SK-N-SH (cell line): ENCODE measurements at regions not wholly inside any gene's neighbourhood (a gene's known extent, or its start where the extent isn't known, plus 50 kb on each side); places are given as distances from the start of the nearest gene placed in this dataset.

ENCODE experiments used
- CTCF ChIA-PET: fragments of 300-600, 350-600 bp; formaldehyde crosslinking; extraction: SDS; loops from one replicate; lab custom pipeline; 2021; lab: Yijun Ruan, JAX
- POLR2A ChIA-PET: fragments of 350-600 bp; sonication (Branson Sonifier 250); formaldehyde crosslinking; extraction: SDS; loops from one replicate; lab custom pipeline; 2020; ENCODE audit warnings: antibody characterized with exemption, inconsistent platforms; lab: Yijun Ruan, JAX
- DNase-seq: peaks from one replicate; pipeline ENCODE4 v3.0.0; 2012
- H2AFZ ChIP-seq: fragments of 200-600 bp; sonication (generic); 2 replicates; pipeline ENCODE4 v1.8.1; 2016; ENCODE audit warnings: antibody characterized with exemption, mild to moderate bottlenecking, low read depth
- H3F3A ChIP-seq: fragments of 200-600 bp; sonication (generic); replicated peaks from 2 replicates; pipeline ENCODE3; 2016; ENCODE audit warnings: antibody characterized with exemption, mild to moderate bottlenecking; ENCODE audit not compliant: insufficient read depth
- H3K27ac ChIP-seq, 2 experiments: fragments of 200-500 bp in 1 of 2; fragments of 200-600 bp in 1 of 2; sonication (Bioruptor generic) in 1 of 2; sonication (generic), shearing (Covaris generic) in 1 of 2; 2 replicates each; pipeline versions ENCODE4 v1.5.1 to v1.6.1; 2014 to 2016; ENCODE audit warnings: low read depth in 2 of 2, inconsistent platforms in 1 of 2, low read length in 1 of 2, mild to moderate bottlenecking in 1 of 2, mixed read lengths in 1 of 2
- H3K27me3 ChIP-seq: fragments of 200-600 bp; sonication (generic), shearing (Covaris generic); 2 replicates; pipeline ENCODE4 v1.6.1; 2016; ENCODE audit warnings: mixed run types; ENCODE audit not compliant: insufficient read depth
- H3K36me3 ChIP-seq, 2 experiments: fragments of 200-500 bp in 1 of 2; fragments of 200-600 bp in 1 of 2; sonication (Bioruptor generic) in 1 of 2; sonication (generic) in 1 of 2; replicated peaks in 1 of 2; 2 replicates each; pipeline versions ENCODE3 to v1.5.1; 2014 to 2016; ENCODE audit warnings: low read length in 1 of 2, mild to moderate bottlenecking in 1 of 2; ENCODE audit not compliant: insufficient read depth in 2 of 2, control insufficient read depth in 1 of 2
- H3K4me1 ChIP-seq, 2 experiments: fragments of 200-500 bp in 1 of 2; fragments of 200-600 bp in 1 of 2; sonication (Bioruptor generic) in 1 of 2; sonication (generic), shearing (Covaris generic) in 1 of 2; 2 replicates each; pipeline versions ENCODE4 v1.5.1 to v1.6.1; 2014 to 2016; ENCODE audit warnings: low read depth in 1 of 2, low read length in 1 of 2, mixed run types in 1 of 2; ENCODE audit not compliant: insufficient read depth in 2 of 2, control insufficient read depth in 1 of 2
- H3K4me2 ChIP-seq: fragments of 200-600 bp; sonication (generic), shearing (Covaris generic); 2 replicates; pipeline ENCODE4 v1.6.1; 2017; ENCODE audit warnings: mixed run types
- H3K4me3 ChIP-seq, 2 experiments: fragments of 200-500 bp in 1 of 2; fragments of 200-600 bp in 1 of 2; sonication (Bioruptor generic) in 1 of 2; sonication (generic), shearing (Covaris generic) in 1 of 2; 2 replicates each; pipeline versions ENCODE4 v1.5.1 to v1.8.1; 2014 to 2016; ENCODE audit warnings: low read depth in 2 of 2, inconsistent platforms in 1 of 2, low read length in 1 of 2, mild to moderate bottlenecking in 1 of 2, mixed read lengths in 1 of 2, moderate library complexity in 1 of 2
- H3K79me2 ChIP-seq: fragments of 200-600 bp; sonication (generic); 2 replicates; pipeline ENCODE4 v1.8.1; 2017; ENCODE audit warnings: mild to moderate bottlenecking; ENCODE audit not compliant: insufficient read depth
- H3K9ac ChIP-seq: fragments of 200-600 bp; sonication (generic); 2 replicates; pipeline ENCODE4 v1.6.1; 2017; ENCODE audit warnings: mixed run types
- H3K9me2 ChIP-seq: fragments of 200-600 bp; sonication (generic); 2 replicates; pipeline ENCODE4 v1.6.1; 2017; ENCODE audit warnings: mixed run types
- H3K9me3 ChIP-seq: fragments of 200-600 bp; sonication (generic); 2 replicates; pipeline ENCODE4 v1.6.1; 2017; ENCODE audit warnings: mixed run types, mild to moderate bottlenecking, moderate library complexity
- H4K20me1 ChIP-seq: fragments of 200-600 bp; sonication (generic); 2 replicates; pipeline ENCODE4 v1.6.1; 2017; ENCODE audit warnings: mild to moderate bottlenecking, mixed run types; ENCODE audit not compliant: insufficient read depth
- CHD2 ChIP-seq: fragments of 150-350 bp; IDR thresholded peaks from 2 replicates; pipeline ENCODE4 v1.6.1; 2018; ENCODE audit warnings: low read length; ENCODE audit not compliant: partially characterized antibody
- CTCF ChIP-seq: fragments of 200-600 bp; sonication (generic); IDR thresholded peaks from 2 replicates; pipeline ENCODE4 v1.6.1; 2017; ENCODE audit warnings: antibody characterized with exemption, mild to moderate bottlenecking, moderate library complexity
- FOXJ3 ChIP-seq: sonication (generic); formaldehyde crosslinking; IDR thresholded peaks from 2 replicates; pipeline ENCODE4 v1.5.1; 2020; ENCODE audit warnings: mild to moderate bottlenecking, missing genetic modification reagents
- GATA2 ChIP-seq: sonication (generic); formaldehyde crosslinking; IDR thresholded peaks from 2 replicates; pipeline ENCODE4 v1.5.0; 2020; ENCODE audit warnings: mild to moderate bottlenecking, missing genetic modification reagents
- IRF3 ChIP-seq: fragments of 150-350 bp; IDR thresholded peaks from 2 replicates; pipeline ENCODE4 v1.6.1; 2016; ENCODE audit warnings: mild to moderate bottlenecking, low read depth, low read length
- JUND ChIP-seq: IDR thresholded peaks from 2 replicates; pipeline ENCODE4 v1.4.0; 2012
- MAX ChIP-seq: IDR thresholded peaks from 2 replicates; pipeline ENCODE4 v1.4.0; 2012; ENCODE audit warnings: low read depth
- MXI1 ChIP-seq: IDR thresholded peaks from 2 replicates; pipeline ENCODE4 v1.6.1; 2012; ENCODE audit warnings: mild to moderate bottlenecking, low read depth, low read length, improper control_type of control experiment
- NFIC ChIP-seq: IDR thresholded peaks from 2 replicates; pipeline ENCODE4 v1.4.0; 2012; ENCODE audit warnings: borderline replicate concordance
- NRF1 ChIP-seq: IDR thresholded peaks from 2 replicates; pipeline ENCODE4 v1.6.1; 2012; ENCODE audit warnings: low read depth, mild to moderate bottlenecking, low read length
- PBX3 ChIP-seq: IDR thresholded peaks from 2 replicates; pipeline ENCODE4; 2012
- POLR2AphosphoS5 ChIP-seq: IDR thresholded peaks from 2 replicates; pipeline ENCODE4 v1.6.1; 2012; ENCODE audit warnings: low read depth, low read length
- RAD21 ChIP-seq: IDR thresholded peaks from 2 replicates; pipeline ENCODE4 v1.6.1; 2012; ENCODE audit warnings: mild to moderate bottlenecking, low read length
- RCOR1 ChIP-seq: fragments of 150-350 bp; IDR thresholded peaks from 2 replicates; pipeline ENCODE4 v1.6.1; 2017; ENCODE audit warnings: antibody characterized with exemption, low read length
- RFX5 ChIP-seq: IDR thresholded peaks from 2 replicates; pipeline ENCODE4 v1.6.1; 2012; ENCODE audit warnings: mild to moderate bottlenecking, improper control_type of control experiment, low read length
- RXRA ChIP-seq: IDR thresholded peaks from 2 replicates; pipeline ENCODE4 v1.4.0; 2012; ENCODE audit warnings: low read depth, mild to moderate bottlenecking, borderline replicate concordance
- SIN3A ChIP-seq: IDR thresholded peaks from 2 replicates; pipeline ENCODE4 v1.6.1; 2012; ENCODE audit warnings: low read depth, mild to moderate bottlenecking, low read length, moderate library complexity, borderline replicate concordance
- SMC3 ChIP-seq: IDR thresholded peaks from 2 replicates; pipeline ENCODE4 v1.6.1; 2012; ENCODE audit warnings: low read depth, low read length, improper control_type of control experiment
- TCF12 ChIP-seq: IDR thresholded peaks from 2 replicates; pipeline ENCODE4 v1.4.0; 2012
- WGBS: methylation state at CpG from one replicate; pipeline ENCODE4 v1.1.6; 2017; ENCODE audit warnings: low lambda C conversion rate; 5-methylcytosine and 5-hydroxymethylcytosine counted together

- POLR2A ChIA-PET, result no interaction called here
- no peak overlapping the region for H3K4me2 ChIP-seq
- DNase-seq, result no peak
- H4K20me1 ChIP-seq, result no peaks in the 10 kb centered on the region
- no peaks in the 10 kb centered on the region for H3K36me3 ChIP-seq
- H3K9me3 ChIP-seq, result no peaks in the 10 kb centered on the region
- TF ChIP-seq POLR2AphosphoS5 (no peak), MAX (no peak), RAD21 (no peak), TCF12 (no peak), MXI1 (no peak), SIN3A (no peak), GATA2 (no peak), NFIC (no peak), CTCF (no peak), RXRA (no peak), JUND (no peak), FOXJ3 (no peak), RCOR1 (no peak), SMC3 (no peak), CHD2 (no peak), RFX5 (no peak), PBX3 (no peak), NRF1 (no peak), IRF3 (no peak)
- CTCF ChIA-PET, result interaction anchor here (0.7 to 1.6 kb wide), 2 partner anchors 26 to 965 kb away, joined by 3 read pairs; no protein-coding TSS in a partner anchor
- no peak overlapping the region for H2AFZ ChIP-seq
- no peaks in the 10 kb centered on the region for H3F3A ChIP-seq
- no peaks in the 10 kb centered on the region for H3K9me2 ChIP-seq
- no peaks in the 10 kb centered on the region for H3K4me1 ChIP-seq
- WGBS, result 24% methylated on average over 3 of the region's 3 CpGs
- H3K27ac ChIP-seq, result no peak overlapping the region
- no peaks in the 10 kb centered on the region for H3K79me2 ChIP-seq
- no peaks in the 10 kb centered on the region for H3K27me3 ChIP-seq
- H3K9ac ChIP-seq, result no peak overlapping the region
- H3K4me3 ChIP-seq, result no peak overlapping the region
Measured at GRCh38 chr1:106515375-106515774, 541.1 kb upstream of the PRMT6 start.
